ENCODE measurements at regions not wholly inside any gene's neighbourhood (a gene's known extent, or its start where the extent isn't known, plus 50 kb on each side); places are given as distances from the start of the nearest gene placed in this dataset.
A peak's percentile ranks its signal among the peaks of the same experiment; 100 is the strongest.
"Not testable (repeated sequence)": the region's sequence is repeated elsewhere in the genome, so short reads cannot be mapped to it uniquely, and the experiment has no call there.

- no peak for DNase-seq
These were observed 690.3 kb downstream of the AACS start for GRCh38 chr12:125755512-125755911.

GRCh38 chr12:125766091-125766490 lies 700.9 kb downstream of the AACS start:
- no peak for DNase-seq

DNA sequence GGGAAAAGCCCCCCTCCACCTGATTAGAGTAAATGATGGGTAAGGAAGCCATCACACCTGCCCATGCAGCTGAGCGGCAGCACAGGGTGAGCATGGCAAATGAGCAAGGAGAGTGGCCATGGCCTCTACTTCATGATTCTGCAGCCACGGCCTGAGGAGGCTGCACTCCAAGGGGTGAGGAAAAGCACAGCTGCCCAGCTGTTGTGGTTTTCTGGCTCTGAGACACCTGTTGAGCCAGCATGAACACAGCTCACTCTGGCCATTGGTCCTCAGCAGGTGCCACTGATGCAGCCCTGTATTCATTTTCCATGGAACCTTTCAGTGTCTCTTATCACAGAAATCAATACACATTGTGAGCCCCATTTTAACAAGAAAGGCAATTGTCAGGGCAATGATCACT lies 707.2 kb downstream of the AACS start:
- no peak for DNase-seq

DNA sequence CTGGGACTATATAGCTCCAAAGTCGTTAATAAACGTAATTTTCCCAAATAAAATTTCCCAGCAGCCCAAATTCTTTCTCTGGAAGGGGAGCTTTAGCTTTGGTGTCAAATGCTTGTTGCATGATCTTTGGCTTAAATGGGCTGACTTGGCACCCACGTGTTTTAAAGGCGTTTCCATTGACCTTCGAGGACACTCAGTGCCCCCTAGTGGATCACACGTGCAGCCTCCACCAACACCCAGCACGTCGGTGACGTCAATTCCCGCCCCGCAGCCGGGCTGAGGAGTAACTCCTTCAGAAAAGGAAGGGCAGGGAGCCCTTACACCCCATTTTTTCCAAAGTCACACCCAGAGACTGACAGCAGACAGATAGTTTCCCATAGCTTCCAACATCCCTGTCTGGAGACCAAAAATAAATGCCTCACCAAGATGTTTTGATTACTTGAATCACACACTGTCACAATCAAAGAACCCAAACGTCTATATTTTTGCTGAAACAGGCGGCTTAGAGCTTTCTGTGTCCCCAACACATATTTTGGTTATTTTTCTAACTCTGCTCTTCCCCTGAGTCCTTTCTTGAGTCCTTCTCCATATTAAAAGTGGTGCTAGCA lies 707.9 kb downstream of the AACS start:
- DNase-seq: peak in 7 of 51 donors; percentile 2 to 15 (median 3)

DNA sequence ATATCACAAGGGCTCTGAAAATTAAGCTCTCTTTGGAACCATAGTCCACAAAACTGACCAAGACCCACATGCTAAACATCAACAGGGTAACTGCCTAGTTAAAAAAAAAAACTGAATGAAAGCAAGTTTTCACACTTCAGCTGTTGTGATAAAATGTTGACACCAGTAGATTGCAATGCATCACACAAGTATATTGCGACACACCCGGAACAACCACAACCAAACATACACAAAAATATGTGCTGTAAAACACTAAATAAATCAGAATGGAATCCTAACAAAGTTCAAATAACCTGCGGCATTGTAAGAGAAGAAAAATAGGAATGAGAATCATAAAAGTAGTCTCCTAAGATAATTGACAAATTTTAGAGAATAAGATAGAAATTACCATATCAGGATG lies 710.3 kb downstream of the AACS start:
- no peak for DNase-seq

GRCh38 chr12:125776212-125776611 lies 711.0 kb downstream of the AACS start:
- no peak for DNase-seq

DNA sequence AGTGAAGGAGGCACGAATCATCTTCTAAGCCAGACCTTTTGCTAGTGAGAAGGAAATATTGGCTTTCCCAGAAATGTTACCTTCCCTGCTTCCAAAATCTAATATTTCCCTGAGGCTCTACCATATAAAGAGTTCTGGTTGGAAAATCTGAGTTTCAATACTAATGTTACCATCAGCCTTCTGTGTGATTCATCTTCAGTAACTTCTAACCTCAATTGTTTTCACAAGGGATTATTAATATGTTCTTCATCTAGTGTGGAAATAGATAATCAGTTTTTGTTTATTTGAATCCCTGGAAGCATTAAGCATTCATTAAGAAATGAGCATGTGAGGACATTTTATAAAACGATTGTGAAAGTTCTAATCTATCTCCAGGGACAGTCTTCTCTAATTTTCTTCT lies 720.9 kb downstream of the AACS start:
- DNase-seq: no peak

DNA sequence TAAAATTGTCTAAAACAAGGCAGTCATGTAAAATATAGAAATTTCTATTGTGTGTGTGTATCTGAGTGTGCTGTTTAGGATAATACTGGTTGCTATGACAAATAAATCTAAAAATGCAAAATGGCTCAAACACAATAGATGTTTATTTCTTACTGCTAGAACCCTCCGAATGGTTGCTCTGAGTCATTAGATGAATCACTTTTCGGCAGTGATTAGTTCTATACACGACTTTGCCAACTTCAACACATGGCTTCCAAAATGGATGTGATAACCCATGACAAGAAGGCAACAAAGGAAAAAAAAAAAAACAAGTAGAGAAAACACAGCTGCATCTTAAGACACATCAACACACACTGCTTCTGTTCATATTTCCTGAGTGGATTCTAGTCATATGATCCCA lies 729.2 kb downstream of the AACS start:
- no peak for DNase-seq

GRCh38 chr12:125797421-125798175 lies 732.4 kb downstream of the AACS start:
- DNase-seq: no peak

DNA sequence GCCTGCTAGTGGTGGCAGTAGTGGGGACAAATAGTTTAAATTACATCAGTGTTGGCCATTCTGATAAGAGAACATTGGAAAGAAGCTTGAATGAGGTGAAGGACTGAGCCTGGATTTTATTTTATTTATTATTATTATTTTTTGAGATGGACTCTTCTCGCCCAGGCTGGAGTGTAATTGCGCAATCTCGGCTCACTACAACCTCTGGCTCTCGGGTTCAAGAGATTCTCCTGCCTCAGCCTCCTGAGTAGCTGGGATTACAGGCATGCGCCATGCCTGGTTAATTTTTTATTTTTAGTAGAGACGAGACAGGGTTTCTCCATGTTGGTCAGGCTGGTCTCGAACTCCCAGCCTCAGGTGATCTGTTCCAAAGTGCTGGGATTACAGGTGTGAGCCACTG lies 739.4 kb downstream of the AACS start:
- no peak for DNase-seq

GRCh38 chr12:125824276-125824675 lies 759.0 kb downstream of the AACS start:
- no peak for DNase-seq

GRCh38 chr12:125835852-125836251 lies 770.6 kb downstream of the AACS start:
- DNase-seq: no peak

DNA sequence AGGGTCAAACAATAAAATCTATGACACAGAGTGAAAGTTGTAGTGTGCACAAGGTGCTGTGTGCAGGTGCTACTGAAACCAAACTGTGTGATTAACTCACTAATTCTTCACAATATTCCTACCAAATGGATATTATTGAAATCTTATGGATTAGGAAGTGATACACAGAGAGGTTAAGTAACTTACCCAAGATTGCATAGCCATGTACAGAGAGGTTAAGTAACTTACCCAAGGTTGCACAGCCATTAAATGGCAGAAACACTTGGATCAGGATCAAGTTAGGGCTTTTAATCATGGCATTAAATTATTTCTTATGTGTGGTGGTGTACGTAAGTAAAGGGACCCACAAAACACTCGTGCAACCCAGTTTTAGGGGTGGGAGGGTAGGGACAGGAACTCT lies 771.4 kb downstream of the AACS start:
- DNase-seq: no peak

GRCh38 chr12:125841332-125841731 lies 776.1 kb downstream of the AACS start:
- DNase-seq: no peak

- no peak for DNase-seq
These were observed 786.9 kb downstream of the AACS start for GRCh38 chr12:125852116-125852515.

DNA sequence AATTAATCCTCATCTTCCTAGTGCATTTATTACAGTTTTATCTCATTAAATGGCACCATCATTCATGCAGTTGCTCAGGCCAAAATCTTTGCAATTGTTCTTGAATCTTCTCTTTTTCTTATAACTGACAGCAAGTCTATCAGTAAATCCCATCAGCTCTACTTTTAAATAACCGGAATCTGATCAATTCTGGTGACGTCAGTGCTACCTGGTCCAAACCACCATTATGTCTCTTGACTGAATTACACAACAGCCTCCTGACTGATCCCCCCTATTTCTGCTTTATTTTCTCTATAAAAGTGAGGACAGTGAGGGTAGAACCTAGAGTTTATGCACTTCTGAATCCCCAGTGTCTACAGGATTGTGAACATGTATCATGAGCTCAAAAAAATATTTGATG lies 787.4 kb downstream of the AACS start:
- no peak for DNase-seq

DNA sequence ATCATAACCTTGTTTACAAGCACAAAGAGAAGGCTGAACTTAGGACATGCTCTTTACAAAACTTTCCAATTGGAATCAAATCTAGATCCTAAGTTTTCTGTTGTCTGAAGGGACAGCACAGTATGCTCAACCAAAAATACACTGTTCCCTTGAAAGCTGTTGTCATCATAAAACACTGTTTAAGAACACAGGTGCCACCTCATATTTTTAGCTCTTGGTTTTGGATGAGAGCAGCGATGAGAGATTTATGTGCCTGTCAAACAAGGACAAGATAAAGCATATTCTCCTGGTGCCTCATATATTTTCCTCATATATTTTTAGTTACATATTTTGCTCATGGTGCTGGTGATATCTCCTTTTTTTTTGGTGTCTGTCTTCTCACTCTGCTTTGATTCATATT lies 788.4 kb downstream of the AACS start:
- no peak for DNase-seq

DNA sequence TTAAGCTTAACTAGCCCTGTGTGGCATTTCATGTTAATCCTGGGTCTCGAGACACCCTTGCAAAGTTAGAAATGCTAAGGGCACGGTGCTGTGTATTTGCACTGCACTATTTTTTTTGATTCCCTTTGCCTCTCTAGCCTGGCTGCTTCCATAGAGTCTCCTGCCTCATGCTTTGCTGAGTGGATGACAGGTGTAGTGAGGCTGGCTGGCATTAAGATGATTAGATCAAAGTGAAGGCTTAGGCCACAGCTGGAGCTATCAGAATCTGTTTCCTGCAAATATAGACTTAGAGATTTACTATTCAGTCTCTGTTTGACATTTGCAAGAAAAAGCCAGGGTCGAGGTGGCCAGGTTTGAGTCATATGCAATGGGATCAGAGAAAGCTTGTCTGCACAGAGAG lies 791.1 kb downstream of the AACS start:
- DNase-seq: no peak

DNA sequence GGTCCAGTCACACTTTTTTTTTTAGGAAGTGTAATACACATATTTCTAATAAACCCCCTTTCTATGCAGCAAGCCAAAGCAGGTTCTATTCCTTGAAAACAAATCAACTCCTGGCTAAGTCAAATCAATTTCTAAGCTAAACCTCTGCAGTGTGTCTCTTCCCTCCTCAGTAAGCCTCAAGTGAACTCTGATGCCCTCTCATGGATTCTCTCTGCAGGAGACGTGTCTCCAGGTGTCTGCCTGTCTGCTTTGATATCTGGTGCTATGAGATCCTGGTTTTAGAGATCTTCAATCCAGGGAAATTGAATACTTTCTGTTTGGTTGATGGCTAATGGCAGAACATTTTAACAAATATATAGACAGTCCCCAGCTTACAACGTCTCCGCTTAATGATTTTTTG lies 791.7 kb downstream of the AACS start:
- DNase-seq: no peak

DNA sequence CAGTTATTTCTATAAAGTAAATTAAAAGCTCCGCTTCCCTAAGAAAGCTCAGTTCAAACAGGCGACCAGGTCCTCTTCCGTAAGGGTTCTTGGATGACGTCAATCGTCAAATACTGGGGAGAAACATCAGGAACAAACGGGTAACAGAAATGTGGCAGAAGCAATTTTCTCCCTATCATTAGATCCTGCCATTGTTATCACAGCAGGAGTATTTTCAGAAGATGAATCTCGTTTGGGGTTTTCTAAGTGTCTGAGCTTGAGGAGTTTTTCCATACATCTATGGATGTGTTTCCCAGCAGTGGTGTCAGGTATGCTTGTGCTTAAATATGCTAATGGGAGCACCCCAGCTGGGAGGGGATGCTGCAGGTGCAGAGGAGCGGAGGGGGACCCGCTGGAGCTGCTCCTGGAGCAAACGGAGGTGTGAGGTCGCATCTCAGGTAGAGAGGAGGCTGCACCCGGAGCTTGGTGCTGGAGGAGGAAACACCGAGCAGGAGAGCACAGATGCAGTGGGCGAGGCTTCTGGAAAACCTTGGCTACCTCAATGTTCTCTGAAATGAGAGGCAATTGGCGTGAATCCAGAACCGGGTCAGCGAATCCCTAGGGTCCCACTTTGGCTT lies 795.5 kb downstream of the AACS start:
- no peak for DNase-seq

- DNase-seq: peak in 19 of 51 donors; percentile 2 to 46 (median 8)
These were observed 796.4 kb downstream of the AACS start for GRCh38 chr12:125861299-125862281.

- not testable (repeated sequence) for DNase-seq
These were observed 800.0 kb downstream of the AACS start for GRCh38 chr12:125865236-125865635.

Measured in hypothalamus (tissue), 51 donors.